Fibroblast of pulmonary artery (primary cell): ENCODE measurements at regions not wholly inside any gene's neighbourhood (a gene's known extent, or its start where the extent isn't known, plus 50 kb on each side); places are given as distances from the start of the nearest gene placed in this dataset.

ENCODE experiments used
- DNase-seq: peaks from one replicate; pipeline ENCODE4 v3.0.0-alpha.2; 2010; ENCODE audit warnings: low read depth
- H3K4me3 ChIP-seq: replicated peaks from 2 replicates; pipeline ENCODE4 v1.5.1; 2011; ENCODE audit warnings: low read depth, mild to moderate bottlenecking, control low read depth, low read length, moderate library complexity
- CTCF ChIP-seq: IDR thresholded peaks from 2 replicates; pipeline ENCODE4 v1.5.1; 2011; ENCODE audit warnings: mild to moderate bottlenecking, control low read depth, low read length, inconsistent platforms; ENCODE audit errors: missing control alignments

- H3K4me3 ChIP-seq, result no peak overlapping the region
- DNase-seq, result no peak
- no peak for TF ChIP-seq CTCF
Observed at GRCh38 chrX:9114245-9114644, 80.3 kb upstream of the FAM9B start.

DNA sequence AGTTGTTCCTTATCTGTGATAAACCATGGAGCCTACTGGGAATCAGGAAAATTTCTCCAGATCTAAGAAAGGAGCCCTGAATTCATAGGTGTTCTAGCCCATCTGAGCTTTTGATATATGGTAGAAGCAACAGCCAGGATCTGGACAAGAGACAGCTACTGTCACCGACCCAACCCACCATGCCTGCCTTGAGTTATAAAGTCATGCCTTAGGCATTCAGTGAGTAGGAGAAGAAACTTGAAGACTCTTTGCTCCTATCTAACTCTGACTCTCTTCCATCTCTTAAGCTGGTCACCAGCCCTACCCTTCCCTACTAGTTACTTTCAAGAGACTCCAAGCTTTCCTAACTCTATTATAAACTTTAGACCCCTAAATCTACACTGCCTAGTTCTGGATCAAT is 83.9 kb upstream of the FAM9B start:
- DNase-seq, result no peak
- H3K4me3 ChIP-seq, result no peak overlapping the region
- no peak for TF ChIP-seq CTCF

DNA sequence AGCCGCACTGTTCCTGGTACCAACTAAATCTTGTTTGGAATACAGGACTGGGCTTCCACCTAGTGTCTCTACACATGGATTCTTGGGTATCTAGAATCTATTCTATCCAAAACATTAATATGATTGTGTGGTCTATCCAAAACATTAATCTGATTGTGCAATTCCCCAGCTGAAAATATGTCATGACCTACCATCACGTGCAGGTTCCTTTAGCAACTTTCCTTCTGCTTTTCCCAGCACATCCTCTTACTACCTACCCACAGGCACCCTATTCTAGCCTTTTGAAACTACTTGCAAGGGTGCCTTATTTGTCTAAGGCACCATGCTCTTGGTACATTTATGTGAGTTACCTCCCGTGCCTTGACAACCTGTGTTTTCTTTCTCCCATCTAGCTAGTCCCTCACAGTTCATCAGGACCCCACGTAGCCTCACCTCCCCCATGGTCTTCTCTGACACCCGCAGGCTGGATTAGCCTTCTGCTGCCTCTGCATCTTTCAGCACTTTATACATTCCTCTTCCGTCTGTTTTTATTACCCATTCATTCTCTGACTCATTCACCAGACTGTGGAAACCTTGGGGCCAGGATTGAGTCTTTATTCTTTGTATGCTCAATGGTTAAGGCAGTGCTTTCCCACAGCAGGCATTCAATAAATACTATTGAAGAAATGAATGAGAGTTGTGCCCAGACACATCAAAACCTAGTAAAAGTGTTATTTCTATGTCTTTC is 88.8 kb upstream of the FAM9B start:
- H3K4me3 ChIP-seq, result no peak overlapping the region
- no peak for TF ChIP-seq CTCF
- DNase-seq, result no peak

DNA sequence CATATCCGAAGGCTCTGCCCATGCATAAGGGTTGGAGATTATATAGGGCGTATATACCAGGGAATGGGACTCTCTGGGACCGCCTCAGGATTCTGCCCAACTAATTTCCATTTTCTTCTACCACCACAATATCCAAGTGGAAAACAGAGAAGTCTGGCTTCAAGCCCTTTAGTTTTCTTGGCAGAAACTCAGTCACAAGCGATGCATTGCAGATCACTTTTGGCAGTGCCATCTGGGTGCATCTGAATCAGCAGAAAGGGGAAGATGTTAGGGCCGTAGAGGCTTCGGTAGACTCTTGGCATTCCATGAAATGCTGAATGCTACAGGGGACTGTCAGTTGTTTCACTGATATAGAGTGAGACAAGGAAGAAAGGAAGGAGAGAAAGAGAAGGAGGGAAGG is 94.1 kb upstream of the FAM9B start:
- no peak for TF ChIP-seq CTCF
- H3K4me3 ChIP-seq, result no peak overlapping the region
- DNase-seq, result no peak

GRCh38 chrX:9130031-9130430 is 96.1 kb upstream of the FAM9B start:
- H3K4me3 ChIP-seq, result no peak overlapping the region
- no peak for DNase-seq
- TF ChIP-seq CTCF, result no peak

DNA sequence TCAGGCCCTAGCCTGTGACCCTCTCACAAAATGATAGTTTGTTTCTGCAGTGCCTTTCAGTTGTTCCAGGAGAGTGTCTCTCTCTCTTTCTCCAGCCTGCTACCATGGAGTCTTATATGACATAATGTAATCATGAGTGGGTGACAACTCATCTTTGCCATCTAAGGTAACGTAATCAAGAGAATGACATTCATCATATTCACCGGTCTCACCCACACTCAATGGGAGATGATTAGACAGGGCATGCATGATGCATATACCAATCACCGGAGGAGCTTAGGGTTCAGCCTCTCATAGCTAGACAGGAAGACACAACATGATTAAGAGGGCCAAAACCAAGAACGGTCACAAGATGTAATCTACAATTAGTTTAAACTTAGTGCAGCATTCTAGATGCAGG is 97.1 kb upstream of the FAM9B start:
- no peak for DNase-seq
- no peak for TF ChIP-seq CTCF
- no peak overlapping the region for H3K4me3 ChIP-seq

- no peak for TF ChIP-seq CTCF
- DNase-seq, result no peak
- H3K4me3 ChIP-seq, result no peak overlapping the region
Observed at GRCh38 chrX:9132036-9132638, 98.2 kb upstream of the FAM9B start.
